C4-2B (cell line): ENCODE measurements at regions not wholly inside any gene's neighbourhood (a gene's known extent, or its start where the extent isn't known, plus 50 kb on each side); places are given as distances from the start of the nearest gene placed in this dataset.
"Not testable (repeated sequence)": the region's sequence is repeated elsewhere in the genome, so short reads cannot be mapped to it uniquely, and the experiment has no call there.

Source experiments
- H3K27ac ChIP-seq: fragments of 450-650 bp; 2 replicates; pipeline ENCODE4 v1.5.1; 2017
- CTCF ChIP-seq: fragments of 450-650 bp; conservative IDR thresholded peaks from 2 replicates; pipeline ENCODE4 v1.5.1; 2017; ENCODE audit warnings: mild to moderate bottlenecking
- ZFX ChIP-seq: fragments of 450-650 bp; IDR thresholded peaks from 2 replicates; pipeline ENCODE4 v1.6.1; 2017

GRCh38 chr7:34575006-34575405, 83.0 kb upstream of the NPSR1 start:
- no peak overlapping the region for H3K27ac ChIP-seq
- no peak for TF ChIP-seq CTCF
- TF ChIP-seq ZFX = no peak

- H3K27ac ChIP-seq = not testable (repeated sequence)
These were observed 80.1 kb upstream of the NPSR1 start for GRCh38 chr7:34577934-34578333.

- H3K27ac ChIP-seq = not testable (repeated sequence)
These were observed 76.3 kb upstream of the NPSR1 start for GRCh38 chr7:34581698-34582097.

GRCh38 chr7:34584526-34584925, 73.5 kb upstream of the NPSR1 start:
- TF ChIP-seq CTCF (no peak), ZFX (no peak)
- H3K27ac ChIP-seq = no peak overlapping the region

- TF ChIP-seq ZFX (no peak), CTCF (peak; percentile 51)
- no peak overlapping the region for H3K27ac ChIP-seq
These were observed 61.1 kb upstream of the NPSR1 start for GRCh38 chr7:34596887-34597286.

- TF ChIP-seq ZFX (no peak), CTCF (no peak)
These were observed 54.1 kb upstream of the NPSR1 start for GRCh38 chr7:34603711-34604444.

More at GRCh38 chr7:34603711-34604444, 54.1 kb upstream of the NPSR1 start:
- no peak overlapping the region for H3K27ac ChIP-seq
